Omental fat pad (tissue), 3 donors: ENCODE measurements at regions not wholly inside any gene's neighbourhood (a gene's known extent, or its start where the extent isn't known, plus 50 kb on each side); places are given as distances from the start of the nearest gene placed in this dataset.
"Not testable (repeated sequence)": the region's sequence is repeated elsewhere in the genome, so short reads cannot be mapped to it uniquely, and the experiment has no call there.

Experiments used
- ATAC-seq: fragments of 150-250 bp; one replicate; pipeline ENCODE4 v1.9.1; 2016; ENCODE audit warnings: mild to moderate bottlenecking, moderate library complexity; ENCODE audit not compliant: low FRiP score
- DNase-seq: peaks from one replicate; pipeline ENCODE4 v3.0.0-alpha.2; 2019; ENCODE audit warnings: low spot score
- CTCF ChIP-seq, 3 donors: fragments of 450-650 bp; IDR thresholded peaks; one replicate each; pipeline ENCODE4 v1.5.1; 2016 to 2017; ENCODE audit warnings: antibody characterized with exemption in 3 of 3, mild to moderate bottlenecking in 3 of 3, moderate library complexity in 2 of 3

- TF ChIP-seq CTCF (IDR thresholded peaks at IDR 0.05), result peak in 1 of 3 donors; percentile 71
- ATAC-seq, DNase-seq: not testable (repeated sequence)
Measured at GRCh38 chr9:90226839-90227338, 415.7 kb downstream of the DIRAS2 start.

GRCh38 chr9:90233081-90233480, 409.5 kb downstream of the DIRAS2 start:
- DNase-seq, ATAC-seq: not testable (repeated sequence)

GRCh38 chr9:90240541-90240940, 402.1 kb downstream of the DIRAS2 start:
- ATAC-seq, result no peak
- DNase-seq, result no peak
- TF ChIP-seq CTCF (IDR thresholded peaks at IDR 0.05), result no peak

- ATAC-seq (no peak), DNase-seq (no peak)
- TF ChIP-seq CTCF (IDR thresholded peaks at IDR 0.05), result no peak
Measured at GRCh38 chr9:90245661-90246060, 397.0 kb downstream of the DIRAS2 start.

- no peak for TF ChIP-seq CTCF (IDR thresholded peaks at IDR 0.05)
- no peak for DNase-seq
- no peak for ATAC-seq
Measured at GRCh38 chr9:90249094-90249493, 393.5 kb downstream of the DIRAS2 start.

- ATAC-seq, result no peak
- no peak for DNase-seq
- TF ChIP-seq CTCF (IDR thresholded peaks at IDR 0.05), result no peak
Measured at GRCh38 chr9:90251316-90251715, 391.3 kb downstream of the DIRAS2 start.

GRCh38 chr9:90256345-90256744, 386.3 kb downstream of the DIRAS2 start:
- no peak for TF ChIP-seq CTCF (IDR thresholded peaks at IDR 0.05)
- DNase-seq (no peak), ATAC-seq (peak; percentile 62)
